ENCODE measurements at regions not wholly inside any gene's neighbourhood (a gene's known extent, or its start where the extent isn't known, plus 50 kb on each side); places are given as distances from the start of the nearest gene placed in this dataset.

DNA sequence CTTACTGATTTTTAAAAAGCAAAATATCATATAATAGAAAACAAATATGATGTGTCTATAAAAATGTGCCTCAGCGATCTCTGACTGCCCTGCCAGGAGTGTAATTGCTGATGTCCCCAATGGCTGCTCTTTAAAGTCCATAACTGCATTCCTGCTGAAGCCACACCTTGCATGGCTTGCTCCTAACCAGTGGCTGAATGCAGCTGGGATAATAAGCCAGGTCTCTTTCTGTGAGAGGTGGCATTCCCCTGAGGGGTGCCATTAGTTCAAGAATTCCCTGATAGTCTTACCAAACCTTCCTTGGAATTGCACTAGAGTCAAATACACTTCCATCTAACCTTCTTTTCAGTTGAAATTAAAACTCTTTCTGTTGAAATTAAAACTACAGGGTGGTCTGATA lies 125.8 kb upstream of the ZNF804A start:
- DNase-seq, result no peak

DNA sequence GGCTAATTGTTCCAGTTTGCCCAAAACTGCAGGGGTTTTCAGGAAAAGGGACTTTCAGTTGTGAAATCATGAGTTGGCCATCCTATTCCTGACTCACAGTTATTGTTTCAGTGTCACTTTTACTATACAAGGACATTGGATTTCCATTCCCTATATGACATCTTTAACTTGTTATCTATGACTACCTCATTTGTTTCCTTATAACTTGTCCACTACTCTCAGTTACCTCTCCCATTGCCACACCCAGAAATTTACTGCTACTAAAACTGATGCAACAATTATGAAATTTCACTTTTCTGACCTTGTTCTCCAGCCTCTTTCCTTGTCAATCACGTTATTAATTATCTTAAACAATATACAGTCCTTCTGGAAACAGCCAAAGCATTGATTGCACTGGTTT lies 116.5 kb upstream of the ZNF804A start:
- DNase-seq, result no peak

DNA sequence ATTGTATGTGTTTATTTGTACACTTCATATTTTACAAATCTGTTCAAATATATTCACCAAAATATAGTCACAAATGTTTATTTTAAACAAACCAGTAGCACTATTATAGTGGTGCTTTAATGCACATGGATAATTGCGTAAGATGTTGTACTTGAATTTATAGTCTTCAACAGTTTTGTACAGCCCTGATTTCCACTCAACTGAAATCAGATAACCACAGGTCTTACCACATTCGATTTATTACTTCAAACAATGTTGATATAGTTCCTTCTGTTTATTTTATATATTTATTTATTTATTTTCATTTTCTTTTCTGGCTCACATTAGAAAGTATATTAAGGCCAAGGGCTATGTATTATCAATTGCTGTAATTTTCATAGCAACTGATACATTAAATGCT lies 99.4 kb upstream of the ZNF804A start:
- no peak for DNase-seq

DNA sequence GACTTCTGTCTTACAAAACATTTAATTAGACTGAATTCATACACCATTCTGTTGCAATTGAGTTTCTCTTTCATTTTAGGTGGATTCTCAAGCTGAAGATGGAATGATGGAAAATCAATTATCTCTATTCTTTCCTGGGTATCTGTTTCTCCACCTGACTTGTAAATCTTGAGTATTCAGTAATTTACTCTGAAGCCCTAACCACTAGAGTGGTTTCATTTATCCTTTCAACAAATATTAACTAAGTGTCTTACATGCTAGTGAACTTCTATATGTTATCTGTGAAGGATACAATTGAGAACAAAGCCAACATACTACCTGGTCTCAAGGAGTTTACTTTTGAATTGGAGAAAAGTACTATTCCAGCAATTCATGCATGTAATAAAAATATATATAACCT lies 94.1 kb upstream of the ZNF804A start:
- DNase-seq, result no peak

DNA sequence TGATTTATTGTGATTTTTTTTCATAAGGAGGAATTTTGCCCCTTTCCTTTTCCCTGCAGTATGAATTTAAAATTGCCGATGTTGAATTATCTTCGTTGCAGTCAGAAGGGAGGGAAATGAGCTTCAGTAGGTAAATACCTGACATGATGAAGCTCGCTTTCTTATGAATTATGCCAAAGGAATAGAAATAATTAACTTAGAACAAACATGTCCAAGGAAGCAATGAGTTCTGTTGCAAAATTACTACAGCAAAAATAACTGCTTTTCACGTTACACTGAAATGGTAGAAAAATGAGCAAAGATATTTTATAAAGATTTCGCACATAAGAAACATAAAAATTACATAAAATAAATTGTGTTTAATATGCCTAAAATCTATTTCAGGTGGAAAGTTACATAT lies 91.1 kb upstream of the ZNF804A start:
- no peak for DNase-seq

DNA sequence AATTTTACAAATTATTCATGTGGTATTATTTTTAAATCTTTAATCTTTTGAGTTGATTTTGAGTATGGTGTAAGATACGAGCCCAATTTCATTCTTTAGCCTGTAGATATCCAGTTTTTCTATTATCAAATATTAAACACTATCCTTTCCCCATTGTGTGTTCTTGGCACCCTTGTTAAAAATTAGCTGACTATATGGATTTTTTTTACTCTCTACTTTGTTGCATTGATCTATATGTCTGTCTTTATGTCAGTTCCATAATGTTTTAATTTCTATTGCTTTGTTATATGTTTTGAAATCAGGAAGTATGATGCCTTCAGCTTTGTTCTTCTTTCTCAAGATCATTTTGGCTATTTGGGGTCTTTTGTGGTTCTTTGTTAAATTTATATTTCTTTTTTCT lies 80.9 kb upstream of the ZNF804A start:
- DNase-seq, result no peak

DNA sequence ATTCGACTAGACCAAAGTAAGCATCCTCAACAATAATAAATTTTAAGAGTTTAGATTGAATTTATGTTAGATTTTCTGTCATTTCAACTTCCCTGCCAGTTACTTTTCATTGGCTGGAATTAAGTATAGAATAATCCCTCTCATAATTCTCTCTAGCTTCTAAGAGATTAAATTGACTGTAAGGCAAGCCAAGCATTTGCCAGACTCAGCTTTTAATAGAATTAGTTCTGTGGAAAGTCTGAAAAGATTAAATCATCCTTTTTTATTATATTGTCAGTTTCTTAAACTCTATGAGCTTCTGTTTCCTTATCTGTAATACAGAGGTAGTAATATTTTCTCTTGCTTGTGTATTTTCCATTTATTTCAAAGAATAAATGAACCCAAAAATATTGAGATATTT lies 77.9 kb upstream of the ZNF804A start:
- no peak for DNase-seq

DNA sequence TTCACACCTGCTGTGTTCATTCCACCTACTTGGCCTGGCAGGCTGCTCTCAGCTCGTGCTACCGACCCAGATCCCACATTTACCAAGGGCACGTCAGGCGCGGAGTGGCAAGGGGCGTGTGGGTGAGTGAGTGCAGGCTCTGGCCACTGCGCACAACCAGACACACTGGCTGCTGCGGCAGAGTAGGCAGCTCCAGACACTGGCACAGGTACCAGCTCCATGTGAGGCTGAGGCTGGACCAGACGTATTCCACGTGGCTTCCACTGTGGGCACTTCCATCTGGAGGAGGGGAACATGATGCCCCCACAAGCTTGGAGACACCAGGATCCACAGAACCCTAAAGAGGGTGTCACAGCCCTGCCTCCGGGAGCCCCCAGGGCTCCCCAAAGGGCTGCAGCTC lies 74.6 kb upstream of the ZNF804A start:
- DNase-seq, result no peak

DNA sequence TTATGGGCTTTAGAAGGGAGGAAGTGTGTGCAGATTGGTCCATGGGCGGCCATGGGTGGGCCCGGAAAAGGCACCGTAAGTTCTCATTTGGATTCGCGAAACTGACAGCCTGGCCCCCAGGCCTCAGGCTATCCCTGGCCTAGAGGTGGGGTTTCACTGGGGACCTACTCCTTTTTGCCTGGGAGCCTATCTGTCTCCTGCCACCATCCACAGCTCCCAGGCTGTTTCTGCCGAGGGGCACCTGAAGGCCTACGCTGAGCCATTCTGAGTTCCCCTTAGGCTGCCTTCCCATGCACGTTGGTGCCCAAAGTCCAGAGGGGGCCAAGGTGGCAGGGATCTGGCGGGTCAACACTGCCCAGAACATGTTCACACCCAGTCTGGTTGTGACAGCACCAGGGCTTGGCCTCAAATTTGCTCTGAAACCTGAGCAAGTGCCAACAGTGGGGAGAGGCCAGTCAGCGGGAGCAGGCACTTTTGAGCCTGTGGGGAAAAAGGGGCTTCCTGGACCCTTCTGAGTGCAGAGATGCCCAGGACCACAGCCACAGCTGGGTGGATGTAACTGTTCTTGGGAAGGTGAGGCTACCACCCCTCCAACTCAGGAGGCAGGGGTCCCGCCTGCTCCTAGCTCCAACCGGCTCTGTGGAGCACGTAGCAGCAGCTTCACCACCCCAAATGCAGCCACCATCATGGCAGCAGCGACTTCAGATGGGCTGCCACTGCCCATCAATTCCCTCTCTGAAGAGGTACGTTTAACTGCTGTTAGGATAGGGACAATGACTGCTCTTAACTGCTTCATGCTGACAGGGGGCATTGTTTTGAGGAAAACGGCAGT lies 73.6 kb upstream of the ZNF804A start:
- DNase-seq, result no peak

DNA sequence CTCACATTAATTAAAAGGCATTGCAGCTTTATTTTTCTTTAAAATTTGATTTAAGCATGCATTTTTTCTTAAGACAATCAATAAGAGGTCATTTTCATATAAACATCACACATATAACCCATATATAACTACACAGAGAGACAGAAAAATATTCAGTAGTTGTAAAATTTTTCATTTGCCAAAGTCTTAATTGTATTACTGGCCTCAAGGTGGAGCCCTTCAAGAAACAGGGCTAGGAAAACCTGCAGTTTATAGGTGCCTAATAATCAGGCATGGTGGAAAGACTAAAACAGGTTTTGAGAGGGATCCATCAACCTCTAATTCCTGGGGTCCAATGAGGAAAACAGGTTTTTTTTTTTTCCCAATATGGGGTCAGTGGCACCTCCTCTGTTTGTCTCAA lies 71.3 kb upstream of the ZNF804A start:
- no peak for DNase-seq

DNA sequence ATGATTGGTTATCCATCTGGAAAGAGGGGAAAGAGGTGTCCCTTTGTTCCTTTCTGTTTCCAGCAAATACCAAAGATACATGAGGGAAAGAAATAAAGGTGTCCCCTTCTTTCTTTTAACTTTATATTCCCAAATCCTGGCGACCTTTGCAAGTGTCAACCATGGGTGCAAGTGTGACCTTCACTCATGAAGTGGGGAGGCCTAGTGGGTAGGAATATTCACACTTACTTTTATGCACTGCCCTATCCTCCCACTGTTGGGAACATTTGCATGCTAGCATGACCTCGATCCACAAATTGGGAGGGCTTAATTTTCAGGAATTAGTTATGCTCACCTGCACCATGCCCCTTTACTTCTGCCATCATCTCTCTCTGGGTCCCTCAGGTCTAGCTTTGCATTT lies 70.2 kb upstream of the ZNF804A start:
- DNase-seq, result no peak

DNA sequence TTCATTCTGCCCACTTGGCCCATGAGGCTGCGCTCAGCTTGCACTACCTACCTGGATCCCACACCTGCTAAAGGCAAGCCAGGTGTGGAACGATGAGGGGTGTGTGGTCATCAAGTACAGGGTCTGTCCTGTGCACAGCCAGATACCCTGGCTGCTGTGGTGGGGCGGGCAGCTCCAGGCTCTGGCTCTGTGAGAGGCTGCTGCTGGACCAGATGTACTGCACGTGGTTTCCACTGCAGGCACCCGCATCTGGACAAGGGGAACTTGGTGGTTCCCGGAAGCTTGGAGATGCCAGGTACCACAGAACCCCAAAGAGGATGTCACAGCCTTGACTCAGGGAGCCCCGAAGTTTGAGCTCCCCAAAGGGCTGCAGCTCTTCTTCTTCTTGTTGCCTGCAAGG lies 68.1 kb upstream of the ZNF804A start:
- DNase-seq, result no peak

DNA sequence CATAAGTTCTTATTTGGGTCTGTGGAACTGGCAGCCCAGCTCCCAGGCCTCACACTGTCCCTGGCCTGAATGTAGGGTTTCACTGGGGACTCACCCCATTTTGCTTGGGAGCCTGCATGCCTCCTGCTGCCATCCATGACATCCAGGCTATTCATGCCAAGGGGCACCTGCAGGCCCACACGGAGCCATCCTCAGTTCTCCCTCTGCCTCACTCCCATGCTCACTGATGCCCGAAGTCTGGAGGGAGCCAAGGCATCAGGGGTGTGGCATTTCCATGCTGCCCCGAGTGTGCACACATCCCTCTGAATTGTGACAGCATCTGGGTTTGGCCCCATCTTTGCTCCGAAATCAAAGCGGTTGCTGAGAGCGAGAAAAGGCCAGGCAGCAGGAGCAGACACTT lies 67.4 kb upstream of the ZNF804A start:
- no peak for DNase-seq

DNA sequence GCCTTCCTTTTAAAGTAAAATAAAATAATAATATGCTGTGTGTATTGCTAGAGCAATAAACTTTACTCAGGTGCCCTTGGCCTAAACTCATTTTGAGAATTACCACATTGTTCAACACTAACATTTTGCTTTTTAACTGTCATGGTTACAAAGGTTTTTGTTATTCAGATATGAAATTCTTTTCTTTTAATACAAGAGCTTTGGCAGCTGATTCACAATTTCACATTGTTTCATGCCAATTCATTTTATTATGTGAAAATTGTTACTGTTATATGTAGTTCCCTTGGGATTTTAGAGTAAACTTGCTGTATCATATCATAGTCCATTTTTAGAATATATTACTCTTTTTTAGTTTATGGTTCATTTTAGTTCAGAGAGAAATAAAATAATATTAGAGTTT lies 65.8 kb upstream of the ZNF804A start:
- DNase-seq, result no peak

DNA sequence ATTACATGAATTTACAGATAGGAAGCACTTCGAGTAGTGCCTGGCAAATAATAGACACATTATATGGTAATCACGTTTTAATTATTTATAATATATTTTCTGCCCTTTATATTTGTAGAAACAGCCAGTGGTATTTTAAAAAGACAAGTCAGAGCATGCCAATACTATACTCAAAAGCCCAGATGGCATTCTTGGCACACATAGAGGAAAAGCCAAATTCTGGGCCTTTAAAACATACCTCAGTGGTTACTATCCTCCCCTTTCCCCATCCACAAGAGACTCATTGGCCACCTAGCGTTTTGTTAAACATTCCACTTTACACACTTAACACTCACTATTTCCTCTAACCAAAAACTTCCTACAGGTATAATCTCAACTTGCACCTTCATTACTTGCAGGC lies 63.3 kb upstream of the ZNF804A start:
- DNase-seq, result no peak

DNA sequence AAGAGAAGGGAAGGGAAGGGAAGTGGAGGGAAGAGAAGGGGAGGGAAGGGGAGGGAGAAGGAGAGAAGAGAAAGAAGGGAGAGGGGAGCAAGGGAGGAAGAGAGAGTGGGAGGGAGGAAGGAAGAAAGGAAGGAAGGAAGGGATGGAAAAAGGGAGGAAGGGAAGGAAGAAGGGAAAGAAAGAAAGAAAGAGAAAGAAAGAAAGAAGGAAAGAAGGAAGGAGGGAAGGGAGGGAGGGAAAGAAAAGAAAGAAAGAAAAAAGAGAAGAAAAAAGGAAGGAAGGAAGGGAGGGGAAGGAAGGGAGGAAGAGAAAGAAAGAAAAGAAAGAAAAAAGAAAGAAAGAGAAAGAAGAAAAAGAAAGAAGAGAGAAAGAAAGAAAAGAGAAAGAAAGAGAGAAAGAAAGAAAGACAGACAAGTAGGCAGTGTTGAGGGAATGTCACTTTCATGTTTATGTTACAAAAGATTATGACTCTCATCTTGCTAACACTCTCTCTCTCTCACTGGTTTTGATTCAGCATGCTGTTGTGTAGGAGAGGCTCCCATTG lies 58.0 kb upstream of the ZNF804A start:
- DNase-seq, result no peak

DNA sequence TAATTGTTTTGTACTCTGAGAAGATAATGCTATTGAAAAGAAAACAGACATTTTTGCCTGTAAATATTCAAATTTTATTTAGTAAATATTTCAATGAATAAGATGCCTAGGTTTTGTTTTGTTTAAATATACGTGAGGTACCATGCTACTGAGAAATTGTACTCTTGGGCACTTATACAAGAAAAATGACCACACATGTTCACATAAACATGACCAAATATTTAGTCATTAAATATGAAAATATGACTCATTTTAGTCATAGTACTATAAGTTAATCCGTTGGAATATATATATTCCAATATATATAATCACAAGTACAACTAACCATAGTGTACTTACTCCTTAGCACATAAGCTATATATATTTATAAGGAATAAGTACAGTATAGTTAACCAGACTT lies 56.7 kb upstream of the ZNF804A start:
- no peak for DNase-seq

DNA sequence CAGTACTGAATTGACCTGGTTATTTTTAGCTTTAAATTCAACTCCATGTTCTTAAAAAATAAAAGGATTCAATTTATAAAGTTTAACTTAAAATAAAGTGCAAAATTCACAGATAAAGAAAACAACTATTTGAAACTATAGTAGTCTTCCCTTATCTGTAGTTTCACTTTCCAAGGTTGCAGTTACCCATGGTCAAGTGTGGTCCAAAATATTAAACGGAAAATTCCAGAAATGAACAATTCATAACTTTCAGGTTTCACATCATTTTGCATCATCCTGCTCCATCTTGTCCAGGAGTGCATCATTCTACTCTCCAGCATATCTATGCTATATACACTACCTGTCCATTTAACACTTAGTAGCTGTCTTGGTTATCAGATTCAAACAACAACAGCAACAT lies 54.5 kb upstream of the ZNF804A start:
- no peak for DNase-seq
